ENCODE measurements at regions not wholly inside any gene's neighbourhood (a gene's known extent, or its start where the extent isn't known, plus 50 kb on each side); places are given as distances from the start of the nearest gene placed in this dataset.

GRCh38 chr14:55523321-55523720, 56.7 kb upstream of the KTN1 start:
- Histone ChIP-seq H3K9me3 (ENCODE audit: control insufficient read depth, low read depth, low read length) (peaks cover 4% of the 10 kb centered on the region), H3K4me1 (ENCODE audit: control insufficient read depth, insufficient read depth, low read length) (no peaks in the 10 kb centered on the region), H3K4me3 (ENCODE audit: low read length) (no peak overlapping the region), H3K27ac (ENCODE audit: low read length) (no peak overlapping the region), H3K36me3 (ENCODE audit: control insufficient read depth, insufficient read depth, low read length) (no peaks in the 10 kb centered on the region), H3K27me3 (ENCODE audit: control insufficient read depth, insufficient read depth, low read length) (no peaks in the 10 kb centered on the region)
- no peak for DNase-seq
- no CpG with 5 or more reads among the region's 2 CpGs for WGBS (ENCODE audit: insufficient coverage, low lambda C conversion rate)

All from large intestine (tissue), 3 donors.